HG03432 (cell line): ENCODE measurements at regions not wholly inside any gene's neighbourhood (a gene's known extent, or its start where the extent isn't known, plus 50 kb on each side); places are given as distances from the start of the nearest gene placed in this dataset.
A peak's percentile ranks its signal among the peaks of the same experiment; 100 is the strongest.
"Not testable (repeated sequence)": the region's sequence is repeated elsewhere in the genome, so short reads cannot be mapped to it uniquely, and the experiment has no call there.

ENCODE experiments used
- ATAC-seq: cut with Tn5 transposase; IDR thresholded peaks from one replicate; pipeline ENCODE4 v1.9.1; 2021; ENCODE audit warnings: mild to moderate bottlenecking, moderate library complexity; ENCODE audit not compliant: unreplicated experiment

GRCh38 chr1:101128211-101128727, 102.7 kb upstream of the DPH5 start:
- ATAC-seq, result peak; percentile 96

GRCh38 chr1:101124405-101124804, 98.8 kb upstream of the DPH5 start:
- ATAC-seq, result no peak

DNA sequence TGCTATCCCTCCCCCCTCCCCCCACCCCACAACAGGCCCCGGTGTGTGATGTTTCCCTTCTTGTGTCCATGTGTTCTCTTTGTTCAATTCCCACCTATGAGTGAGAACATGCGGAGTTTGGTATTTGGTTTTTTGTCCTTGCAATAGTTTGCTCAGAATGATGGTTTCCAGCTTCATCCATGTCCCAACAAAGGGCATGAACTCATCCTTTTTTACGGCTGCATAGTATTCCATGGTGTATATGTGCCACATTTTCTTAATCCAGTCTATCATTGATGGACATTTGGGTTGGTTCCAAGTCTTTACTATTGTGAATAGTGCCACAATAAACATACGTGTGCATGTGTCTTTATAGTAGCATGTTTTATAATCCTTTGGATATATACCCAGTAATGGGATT, 98.3 kb upstream of the DPH5 start:
- ATAC-seq, result not testable (repeated sequence)

- peak; percentile 94 for ATAC-seq
These were observed 97.0 kb upstream of the DPH5 start for GRCh38 chr1:101122452-101123166.

- ATAC-seq, result no peak
These were observed 96.4 kb upstream of the DPH5 start for GRCh38 chr1:101121975-101122374.

GRCh38 chr1:101121504-101121903, 95.9 kb upstream of the DPH5 start:
- ATAC-seq, result no peak

DNA sequence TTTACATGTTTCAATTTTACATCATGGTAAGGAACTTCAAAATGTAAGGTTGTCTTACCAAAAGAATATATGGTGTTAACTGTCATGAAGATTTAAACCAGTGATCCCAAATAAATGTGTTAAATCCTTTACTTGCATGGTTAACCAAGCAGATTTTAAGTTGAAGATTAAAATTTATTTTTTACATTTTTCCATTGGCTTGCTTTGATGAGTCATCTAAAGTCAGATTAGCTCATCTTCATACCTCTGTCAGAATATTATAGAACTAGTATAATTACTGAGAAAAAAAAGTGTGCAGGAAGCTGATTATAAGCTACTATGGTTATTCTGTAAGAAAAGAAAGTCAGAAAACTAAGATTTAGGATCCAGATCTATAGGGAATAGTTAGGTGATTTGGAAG, 95.3 kb upstream of the DPH5 start:
- no peak for ATAC-seq

- no peak for ATAC-seq
These were observed 93.7 kb upstream of the DPH5 start for GRCh38 chr1:101119289-101119688.

GRCh38 chr1:101116006-101116405, 90.4 kb upstream of the DPH5 start:
- ATAC-seq, result no peak

- ATAC-seq, result no peak
These were observed 89.5 kb upstream of the DPH5 start for GRCh38 chr1:101115112-101115511.

- not testable (repeated sequence) for ATAC-seq
These were observed 88.5 kb upstream of the DPH5 start for GRCh38 chr1:101114128-101114527.

- ATAC-seq, result peak; percentile 90
These were observed 86.6 kb upstream of the DPH5 start for GRCh38 chr1:101112051-101112780.

DNA sequence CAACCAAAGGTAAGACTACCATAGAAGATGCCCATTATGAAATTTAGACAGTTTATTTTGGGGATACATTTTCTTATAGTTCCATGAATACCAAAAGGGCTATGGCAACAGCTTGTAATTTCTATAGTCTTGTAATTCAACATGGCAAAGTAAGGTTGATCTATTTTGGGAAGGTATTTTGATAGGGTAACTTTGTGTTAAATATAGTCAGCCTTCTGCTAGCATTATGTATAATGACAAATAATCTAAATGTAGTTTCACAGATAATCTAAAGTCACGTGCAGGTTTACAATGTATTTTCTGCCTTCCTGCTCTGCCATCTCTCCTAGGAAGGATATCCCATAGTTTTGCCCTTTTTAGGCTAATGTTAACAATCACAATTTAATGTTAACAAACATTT, 85.9 kb upstream of the DPH5 start:
- ATAC-seq, result no peak

DNA sequence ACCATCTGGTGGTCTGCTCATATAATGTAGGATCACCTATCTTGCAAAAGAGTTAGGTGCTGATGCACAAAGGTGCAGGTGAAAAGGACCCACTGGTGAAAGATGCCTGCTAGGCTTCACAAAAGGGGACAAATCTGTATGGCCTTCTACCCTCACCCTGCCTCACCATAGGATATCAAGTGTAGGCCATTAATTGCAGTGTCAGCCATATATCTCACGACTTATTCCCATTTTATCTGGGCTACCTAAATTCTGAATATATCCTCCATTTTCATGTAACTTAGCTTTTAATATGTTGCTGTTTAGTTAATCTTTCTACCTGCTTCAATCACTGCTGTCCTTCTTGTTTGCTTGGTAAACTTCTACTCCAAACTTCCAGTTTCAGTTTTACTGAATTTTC, 84.2 kb upstream of the DPH5 start:
- ATAC-seq, result no peak

GRCh38 chr1:101108111-101108500, 82.5 kb upstream of the DPH5 start:
- ATAC-seq, result no peak

- ATAC-seq, result no peak
These were observed 82.0 kb upstream of the DPH5 start for GRCh38 chr1:101107496-101108110.

DNA sequence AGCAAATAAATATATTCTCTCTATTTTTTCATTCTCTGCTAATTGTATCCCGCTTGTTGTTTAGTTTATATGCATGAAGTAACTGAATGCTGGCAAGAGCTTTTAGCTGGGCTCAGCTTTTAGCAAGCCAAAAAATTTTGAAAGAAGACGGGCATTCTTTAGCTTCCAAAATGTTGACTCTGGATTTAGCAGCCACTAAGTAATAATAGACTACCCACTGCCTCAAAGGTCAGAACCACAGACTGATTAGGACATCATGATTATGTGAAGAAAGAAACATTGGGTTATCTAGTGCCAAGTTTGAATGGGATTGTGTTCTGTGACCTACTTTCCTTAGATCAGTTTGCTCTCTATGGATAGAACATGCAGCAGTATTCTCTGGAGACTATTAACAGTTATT, 80.3 kb upstream of the DPH5 start:
- ATAC-seq, result no peak

- no peak for ATAC-seq
These were observed 77.0 kb upstream of the DPH5 start for GRCh38 chr1:101102426-101103156.

DNA sequence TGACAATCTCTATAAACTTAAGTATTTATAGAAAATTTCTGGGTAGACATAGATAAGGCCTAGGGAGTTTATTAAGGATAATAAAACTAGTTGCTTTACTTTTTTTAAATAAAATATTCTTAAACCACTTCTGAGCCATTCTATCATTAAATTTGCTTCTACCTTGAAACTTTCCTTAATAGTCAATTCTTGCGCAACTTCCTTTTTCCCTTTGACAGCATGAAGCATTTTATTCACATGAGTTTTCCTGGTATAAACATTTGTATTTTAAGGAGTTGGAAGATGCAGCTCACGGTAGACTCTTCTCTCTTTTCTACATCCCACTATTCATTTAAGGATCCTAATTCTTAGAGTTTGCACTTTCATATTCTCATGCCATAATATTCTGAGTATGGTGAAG, 75.8 kb upstream of the DPH5 start:
- no peak for ATAC-seq

DNA sequence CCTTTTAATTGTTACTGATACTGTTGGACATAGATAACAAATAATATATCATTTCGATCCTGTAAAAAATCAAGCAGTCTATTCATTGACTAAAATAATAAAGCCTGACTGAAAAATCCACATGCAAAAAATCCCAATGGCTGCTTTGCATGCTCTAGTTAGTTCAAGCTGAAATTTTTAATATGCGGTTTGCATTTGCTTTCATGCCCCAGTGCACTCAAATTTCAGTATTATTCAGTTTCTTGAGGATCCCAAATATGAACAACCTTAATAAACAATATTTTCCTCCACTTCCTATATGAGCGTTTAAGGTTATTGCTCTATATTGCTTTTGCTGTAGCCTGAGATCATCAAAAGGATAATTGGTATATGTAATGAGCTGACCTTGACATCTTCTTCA, 75.1 kb upstream of the DPH5 start:
- peak; percentile 67 for ATAC-seq

GRCh38 chr1:101098907-101099306, 73.3 kb upstream of the DPH5 start:
- no peak for ATAC-seq
